ENCODE measurements at regions not wholly inside any gene's neighbourhood (a gene's known extent, or its start where the extent isn't known, plus 50 kb on each side); places are given as distances from the start of the nearest gene placed in this dataset.
"Not testable (repeated sequence)": the region's sequence is repeated elsewhere in the genome, so short reads cannot be mapped to it uniquely, and the experiment has no call there.

DNA sequence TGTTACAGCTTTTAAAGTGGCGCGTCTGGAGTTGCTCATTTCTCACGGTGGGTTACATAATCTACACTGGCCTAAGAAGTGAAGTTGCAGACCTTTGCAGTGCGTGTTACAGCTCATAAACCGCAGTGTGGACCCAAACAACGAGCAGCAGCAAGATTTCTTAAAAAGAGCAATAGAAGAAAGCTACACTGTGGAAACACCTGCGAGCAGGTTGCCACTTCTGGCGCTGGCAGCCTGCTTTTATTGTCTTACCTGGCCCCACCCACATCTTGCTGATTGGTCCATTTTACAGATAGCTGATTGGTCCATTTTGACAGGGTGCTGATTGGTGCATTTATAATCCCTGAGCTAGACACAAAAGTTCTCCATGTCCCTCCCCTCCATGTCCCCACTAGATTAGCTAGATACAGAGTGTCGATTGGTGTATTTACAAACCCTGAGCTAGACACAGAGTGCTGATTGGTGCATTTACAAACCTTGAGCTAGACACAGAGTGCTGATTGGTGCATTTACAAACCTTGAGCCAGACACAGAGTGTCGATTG lies 462.9 kb upstream of the JARID2 start:
- ATAC-seq; POLR2A ChIA-PET; H3K9me3 Mint-ChIP-seq; H3K27me3 Mint-ChIP-seq (ENCODE audit: low read depth); H3K36me3 Mint-ChIP-seq; CTCF ChIA-PET; DNase-seq (ENCODE audit: low spot score); H3K4me3 Mint-ChIP-seq: not testable (repeated sequence)
- H3K4me1 Mint-ChIP-seq: peaks cover 82% of the 10 kb centered on the region
- peak overlapping the region; percentile 90 for H3K27ac Mint-ChIP-seq
- peak; percentile 72 for TF ChIP-seq NFYB (CRISPR knock-in tag; conservative IDR thresholded peaks at IDR 0.05; ENCODE audit: low read depth)

DNA sequence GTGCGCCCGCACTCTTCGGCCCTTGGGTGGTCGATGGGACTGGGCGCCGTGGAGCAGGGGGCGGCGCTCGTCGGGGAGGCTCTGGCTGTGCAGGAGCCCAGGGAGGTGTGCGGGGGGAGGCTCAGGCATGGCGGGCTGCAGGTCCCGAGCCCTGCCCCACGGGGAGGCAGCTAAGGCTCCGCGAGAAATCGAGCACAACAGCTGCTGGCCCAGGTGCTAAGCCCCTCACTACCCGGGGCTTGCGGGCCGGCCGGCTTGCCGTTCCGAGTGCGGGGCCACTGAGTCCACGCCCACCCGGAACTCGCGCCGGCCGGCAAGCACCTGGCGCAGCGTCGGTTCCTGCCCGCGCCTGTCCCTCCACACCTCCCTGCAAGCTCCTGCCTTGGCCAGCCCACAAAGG lies 462.3 kb upstream of the JARID2 start:
- H3K27me3 Mint-ChIP-seq (ENCODE audit: low read depth): no peaks in the 10 kb centered on the region
- H3K9me3 Mint-ChIP-seq: peaks cover 8% of the 10 kb centered on the region
- H3K27ac Mint-ChIP-seq: no peak overlapping the region; the same call in 1 of the 2 replicates
- ATAC-seq (no peak), DNase-seq (ENCODE audit: low spot score) (no peak)
- TF ChIP-seq SP1 (CRISPR knock-in tag; conservative IDR thresholded peaks at IDR 0.05) (no peak), FOXP1 (CRISPR knock-in tag; IDR thresholded peaks at IDR 0.05; ENCODE audit: borderline replicate concordance) (peak; percentile 63; the same call in 1 of the 2 replicates)
- TF ChIP-seq, protein P1, sequence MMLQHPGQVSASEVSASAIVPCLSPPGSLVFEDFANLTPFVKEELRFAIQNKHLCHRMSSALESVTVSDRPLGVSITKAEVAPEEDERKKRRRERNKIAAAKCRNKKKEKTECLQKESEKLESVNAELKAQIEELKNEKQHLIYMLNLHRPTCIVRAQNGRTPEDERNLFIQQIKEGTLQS (CRISPR knock-in tag; conservative IDR thresholded peaks at IDR 0.05): 0 out of 2 replicates have a peak, but pooled peaks have one; percentile 29
- no peak overlapping the region for H3K4me3 Mint-ChIP-seq
- ChIA-PET CTCF (no interaction called here), POLR2A (no interaction called here)
- peaks cover 8% of the 10 kb centered on the region for H3K36me3 Mint-ChIP-seq
- H3K4me1 Mint-ChIP-seq: peaks cover 79% of the 10 kb centered on the region

DNA sequence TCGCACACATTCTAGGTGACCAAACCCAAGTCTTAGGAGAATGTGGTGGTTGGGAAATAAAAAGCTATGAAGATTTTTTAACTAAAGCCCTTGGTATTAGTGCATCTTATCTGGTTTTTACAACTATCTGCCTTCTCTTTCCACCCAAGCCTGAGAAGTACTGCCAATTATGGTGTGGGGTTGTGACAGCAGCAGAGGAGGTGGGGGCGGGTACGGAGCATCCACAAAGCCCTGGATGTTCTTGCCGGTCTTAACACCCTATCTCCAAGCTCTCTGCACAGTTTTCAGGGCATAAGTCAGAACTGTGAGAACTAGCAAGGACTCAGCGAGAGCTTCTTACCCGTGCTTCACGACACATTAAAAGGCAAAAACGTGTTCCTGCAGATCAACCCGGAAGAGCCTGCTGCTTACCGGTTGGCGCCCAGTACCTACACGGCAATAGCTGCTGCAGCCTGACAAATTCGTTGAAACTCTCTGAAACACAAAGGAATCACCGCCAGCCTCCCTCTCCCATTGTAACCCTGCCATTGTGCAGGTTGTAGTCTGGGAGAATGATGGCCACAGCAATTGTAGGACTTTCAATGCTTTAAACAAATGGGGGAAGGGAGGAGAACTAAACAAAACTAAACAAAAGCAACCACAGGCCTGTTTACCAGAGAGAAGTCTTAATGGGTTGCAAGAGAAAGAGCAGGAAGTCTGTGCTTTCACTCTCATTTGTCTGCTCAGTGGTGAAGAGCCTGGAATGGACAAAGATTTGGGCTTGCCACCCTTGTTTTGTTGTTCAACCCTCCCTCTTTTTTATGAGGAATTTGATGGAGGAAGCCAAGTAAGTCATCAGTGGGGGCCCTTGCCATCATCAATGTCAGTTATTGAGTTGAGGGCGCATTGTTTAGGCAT lies 461.0 kb upstream of the JARID2 start:
- CTCF ChIA-PET: interaction anchor here (1.0 kb wide), 1 partner anchor 573 kb away, joined by 3 read pairs; no protein-coding TSS in a partner anchor
- peak; percentile 60 for DNase-seq (ENCODE audit: low spot score)
- Mint-ChIP-seq H3K9me3 (peaks cover 8% of the 10 kb centered on the region), H3K27ac (peak overlapping the region; percentile 98), H3K4me3 (peak overlapping the region; percentile 27), H3K36me3 (peaks cover 8% of the 10 kb centered on the region), H3K27me3 (ENCODE audit: low read depth) (no peaks in the 10 kb centered on the region), H3K4me1 (peaks cover 83% of the 10 kb centered on the region)
- peak; percentile 88 for ATAC-seq
- POLR2A ChIA-PET: interaction anchor here (0.7 kb wide), 1 partner anchor 137 kb away, joined by 4 read pairs; no protein-coding TSS in a partner anchor
- TF ChIP-seq, protein P2, sequence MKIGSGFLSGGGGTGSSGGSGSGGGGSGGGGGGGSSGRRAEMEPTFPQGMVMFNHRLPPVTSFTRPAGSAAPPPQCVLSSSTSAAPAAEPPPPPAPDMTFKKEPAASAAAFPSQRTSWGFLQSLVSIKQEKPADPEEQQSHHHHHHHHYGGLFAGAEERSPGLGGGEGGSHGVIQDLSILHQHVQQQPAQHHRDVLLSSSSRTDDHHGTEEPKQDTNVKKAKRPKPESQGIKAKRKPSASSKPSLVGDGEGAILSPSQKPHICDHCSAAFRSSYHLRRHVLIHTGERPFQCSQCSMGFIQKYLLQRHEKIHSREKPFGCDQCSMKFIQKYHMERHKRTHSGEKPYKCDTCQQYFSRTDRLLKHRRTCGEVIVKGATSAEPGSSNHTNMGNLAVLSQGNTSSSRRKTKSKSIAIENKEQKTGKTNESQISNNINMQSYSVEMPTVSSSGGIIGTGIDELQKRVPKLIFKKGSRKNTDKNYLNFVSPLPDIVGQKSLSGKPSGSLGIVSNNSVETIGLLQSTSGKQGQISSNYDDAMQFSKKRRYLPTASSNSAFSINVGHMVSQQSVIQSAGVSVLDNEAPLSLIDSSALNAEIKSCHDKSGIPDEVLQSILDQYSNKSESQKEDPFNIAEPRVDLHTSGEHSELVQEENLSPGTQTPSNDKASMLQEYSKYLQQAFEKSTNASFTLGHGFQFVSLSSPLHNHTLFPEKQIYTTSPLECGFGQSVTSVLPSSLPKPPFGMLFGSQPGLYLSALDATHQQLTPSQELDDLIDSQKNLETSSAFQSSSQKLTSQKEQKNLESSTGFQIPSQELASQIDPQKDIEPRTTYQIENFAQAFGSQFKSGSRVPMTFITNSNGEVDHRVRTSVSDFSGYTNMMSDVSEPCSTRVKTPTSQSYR (CRISPR knock-in tag; IDR thresholded peaks at IDR 0.05): peak; percentile 85
- TF ChIP-seq, protein P3, sequence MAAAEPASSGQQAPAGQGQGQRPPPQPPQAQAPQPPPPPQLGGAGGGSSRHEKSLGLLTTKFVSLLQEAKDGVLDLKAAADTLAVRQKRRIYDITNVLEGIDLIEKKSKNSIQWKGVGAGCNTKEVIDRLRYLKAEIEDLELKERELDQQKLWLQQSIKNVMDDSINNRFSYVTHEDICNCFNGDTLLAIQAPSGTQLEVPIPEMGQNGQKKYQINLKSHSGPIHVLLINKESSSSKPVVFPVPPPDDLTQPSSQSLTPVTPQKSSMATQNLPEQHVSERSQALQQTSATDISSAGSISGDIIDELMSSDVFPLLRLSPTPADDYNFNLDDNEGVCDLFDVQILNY (CRISPR knock-in tag; IDR thresholded peaks at IDR 0.05): 0 out of 2 replicates have a peak, but pooled peaks have one; percentile 29
- 0 out of 2 replicates have a peak, but pooled peaks have one; percentile 69 for TF ChIP-seq TEAD1 (CRISPR knock-in tag; IDR thresholded peaks at IDR 0.05)
- TF ChIP-seq ZNF232 (CRISPR knock-in tag; IDR thresholded peaks at IDR 0.05): 0 out of 2 replicates have a peak, but pooled peaks have one; percentile 26
- TF ChIP-seq ZNF219 (CRISPR knock-in tag; IDR thresholded peaks at IDR 0.05; ENCODE audit: borderline replicate concordance): no peak
- TF ChIP-seq, protein P4, sequence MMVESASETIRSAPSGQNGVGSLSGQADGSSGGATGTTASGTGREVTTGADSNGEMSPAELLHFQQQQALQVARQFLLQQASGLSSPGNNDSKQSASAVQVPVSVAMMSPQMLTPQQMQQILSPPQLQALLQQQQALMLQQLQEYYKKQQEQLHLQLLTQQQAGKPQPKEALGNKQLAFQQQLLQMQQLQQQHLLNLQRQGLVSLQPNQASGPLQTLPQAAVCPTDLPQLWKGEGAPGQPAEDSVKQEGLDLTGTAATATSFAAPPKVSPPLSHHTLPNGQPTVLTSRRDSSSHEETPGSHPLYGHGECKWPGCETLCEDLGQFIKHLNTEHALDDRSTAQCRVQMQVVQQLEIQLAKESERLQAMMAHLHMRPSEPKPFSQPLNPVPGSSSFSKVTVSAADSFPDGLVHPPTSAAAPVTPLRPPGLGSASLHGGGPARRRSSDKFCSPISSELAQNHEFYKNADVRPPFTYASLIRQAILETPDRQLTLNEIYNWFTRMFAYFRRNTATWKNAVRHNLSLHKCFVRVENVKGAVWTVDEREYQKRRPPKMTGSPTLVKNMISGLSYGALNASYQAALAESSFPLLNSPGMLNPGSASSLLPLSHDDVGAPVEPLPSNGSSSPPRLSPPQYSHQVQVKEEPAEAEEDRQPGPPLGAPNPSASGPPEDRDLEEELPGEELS (CRISPR knock-in tag; IDR thresholded peaks at IDR 0.05): peak; percentile 90
- peak; percentile 4; the same call in 1 of the 2 replicates for TF ChIP-seq ZNF396 (CRISPR knock-in tag; IDR thresholded peaks at IDR 0.05; ENCODE audit: borderline replicate concordance)
- TF ChIP-seq ETV6 (CRISPR knock-in tag; IDR thresholded peaks at IDR 0.05): peak; percentile 96
- TF ChIP-seq ZNF423 (CRISPR knock-in tag; IDR thresholded peaks at IDR 0.05): no peak
- TF ChIP-seq, protein P5, sequence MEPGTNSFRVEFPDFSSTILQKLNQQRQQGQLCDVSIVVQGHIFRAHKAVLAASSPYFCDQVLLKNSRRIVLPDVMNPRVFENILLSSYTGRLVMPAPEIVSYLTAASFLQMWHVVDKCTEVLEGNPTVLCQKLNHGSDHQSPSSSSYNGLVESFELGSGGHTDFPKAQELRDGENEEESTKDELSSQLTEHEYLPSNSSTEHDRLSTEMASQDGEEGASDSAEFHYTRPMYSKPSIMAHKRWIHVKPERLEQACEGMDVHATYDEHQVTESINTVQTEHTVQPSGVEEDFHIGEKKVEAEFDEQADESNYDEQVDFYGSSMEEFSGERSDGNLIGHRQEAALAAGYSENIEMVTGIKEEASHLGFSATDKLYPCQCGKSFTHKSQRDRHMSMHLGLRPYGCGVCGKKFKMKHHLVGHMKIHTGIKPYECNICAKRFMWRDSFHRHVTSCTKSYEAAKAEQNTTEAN (CRISPR knock-in tag; IDR thresholded peaks at IDR 0.05): no peak
- TF ChIP-seq, protein P6, sequence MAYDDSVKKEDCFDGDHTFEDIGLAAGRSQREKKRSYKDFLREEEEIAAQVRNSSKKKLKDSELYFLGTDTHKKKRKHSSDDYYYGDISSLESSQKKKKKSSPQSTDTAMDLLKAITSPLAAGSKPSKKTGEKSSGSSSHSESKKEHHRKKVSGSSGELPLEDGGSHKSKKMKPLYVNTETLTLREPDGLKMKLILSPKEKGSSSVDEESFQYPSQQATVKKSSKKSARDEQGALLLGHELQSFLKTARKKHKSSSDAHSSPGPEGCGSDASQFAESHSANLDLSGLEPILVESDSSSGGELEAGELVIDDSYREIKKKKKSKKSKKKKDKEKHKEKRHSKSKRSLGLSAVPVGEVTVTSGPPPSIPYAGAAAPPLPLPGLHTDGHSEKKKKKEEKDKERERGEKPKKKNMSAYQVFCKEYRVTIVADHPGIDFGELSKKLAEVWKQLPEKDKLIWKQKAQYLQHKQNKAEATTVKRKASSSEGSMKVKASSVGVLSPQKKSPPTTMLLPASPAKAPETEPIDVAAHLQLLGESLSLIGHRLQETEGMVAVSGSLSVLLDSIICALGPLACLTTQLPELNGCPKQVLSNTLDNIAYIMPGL (CRISPR knock-in tag; IDR thresholded peaks at IDR 0.05): 0 out of 2 replicates have a peak, but pooled peaks have one; percentile 37
